NCI-H1694 (cell line): ENCODE measurements at regions not wholly inside any gene's neighbourhood (a gene's known extent, or its start where the extent isn't known, plus 50 kb on each side); places are given as distances from the start of the nearest gene placed in this dataset.
"Not testable (repeated sequence)": the region's sequence is repeated elsewhere in the genome, so short reads cannot be mapped to it uniquely, and the experiment has no call there.

Experiments
- DNase-seq: peaks from one replicate; lab custom pipeline; 2025; lab: John Stamatoyannopoulos, UW

GRCh38 chr13:69649063-69649392 lies 458.6 kb upstream of the ATXN8OS start:
- no peak for DNase-seq

- no peak for DNase-seq
Observed at GRCh38 chr13:69648340-69649062, 459.1 kb upstream of the ATXN8OS start.

GRCh38 chr13:69644447-69644846 lies 463.2 kb upstream of the ATXN8OS start:
- DNase-seq, result no peak

GRCh38 chr13:69641773-69642172 lies 465.9 kb upstream of the ATXN8OS start:
- no peak for DNase-seq

- no peak for DNase-seq
Observed at GRCh38 chr13:69633044-69633443, 474.6 kb upstream of the ATXN8OS start.

GRCh38 chr13:69623973-69624372 lies 483.7 kb upstream of the ATXN8OS start:
- DNase-seq, result no peak

- no peak for DNase-seq
Observed at GRCh38 chr13:69619651-69620050, 488.0 kb upstream of the ATXN8OS start.

GRCh38 chr13:69618838-69619237 lies 488.8 kb upstream of the ATXN8OS start:
- no peak for DNase-seq

- no peak for DNase-seq
Observed at GRCh38 chr13:69618393-69618792, 489.2 kb upstream of the ATXN8OS start.

GRCh38 chr13:69617587-69617986 lies 490.0 kb upstream of the ATXN8OS start:
- DNase-seq, result no peak

GRCh38 chr13:69616396-69616795 lies 491.2 kb upstream of the ATXN8OS start:
- DNase-seq, result no peak

- not testable (repeated sequence) for DNase-seq
Observed at GRCh38 chr13:69615055-69615454, 492.6 kb upstream of the ATXN8OS start.

- DNase-seq, result no peak
Observed at GRCh38 chr13:69604698-69605097, 502.9 kb upstream of the ATXN8OS start.

- no peak for DNase-seq
Observed at GRCh38 chr13:69603144-69603853, 504.3 kb upstream of the ATXN8OS start.

- DNase-seq, result no peak
Observed at GRCh38 chr13:69601661-69602060, 506.0 kb upstream of the ATXN8OS start.

GRCh38 chr13:69600811-69601210 lies 506.8 kb upstream of the ATXN8OS start:
- DNase-seq, result no peak

GRCh38 chr13:69597088-69597487 lies 510.5 kb upstream of the ATXN8OS start:
- no peak for DNase-seq

- no peak for DNase-seq
Observed at GRCh38 chr13:69595181-69595580, 512.4 kb upstream of the ATXN8OS start.

GRCh38 chr13:69591437-69591836 lies 516.2 kb upstream of the ATXN8OS start:
- DNase-seq, result no peak

GRCh38 chr13:69589531-69590235 lies 517.9 kb upstream of the ATXN8OS start:
- DNase-seq, result no peak

- no peak for DNase-seq
Observed at GRCh38 chr13:69585656-69586055, 522.0 kb upstream of the ATXN8OS start.

GRCh38 chr13:69580255-69580654 lies 527.4 kb upstream of the ATXN8OS start:
- no peak for DNase-seq

- DNase-seq, result no peak
Observed at GRCh38 chr13:69579351-69579750, 528.3 kb upstream of the ATXN8OS start.
